Thoracic aorta (tissue), 2 donors: ENCODE measurements at regions not wholly inside any gene's neighbourhood (a gene's known extent, or its start where the extent isn't known, plus 50 kb on each side); places are given as distances from the start of the nearest gene placed in this dataset.

Source experiments
- ATAC-seq: fragments of 150-250 bp; one replicate; pipeline ENCODE4 v1.8.0; 2017; ENCODE audit warnings: low read depth; ENCODE audit not compliant: insufficient number of reproducible peaks, low FRiP score
- DNase-seq: peaks from one replicate; pipeline ENCODE4 v3.0.0-alpha.2; 2020; ENCODE audit warnings: low spot score
- H3K27ac ChIP-seq, 2 donors: fragments of 200-600 bp; sonication (generic); 1 replicate in 1 of 2; 2 replicates in 1 of 2; pipeline ENCODE4 v1.5.1; 2016; ENCODE audit warnings: mild to moderate bottlenecking in 2 of 2, moderate library complexity in 2 of 2
- H3K27me3 ChIP-seq: fragments of 200-600 bp; sonication (generic); replicated peaks from 2 replicates; pipeline ENCODE4 v1.6.0; 2016; ENCODE audit warnings: mild to moderate bottlenecking; ENCODE audit not compliant: insufficient read depth
- H3K36me3 ChIP-seq: fragments of 200-600 bp; sonication (generic); one replicate; pipeline ENCODE4 v1.5.1; 2016
- H3K4me1 ChIP-seq, 2 donors: fragments of 200-600 bp; sonication (generic); 1 replicate in 1 of 2; 2 replicates in 1 of 2; pipeline versions ENCODE4 v1.5.1 to v1.6.0; 2016; ENCODE audit warnings: low read depth in 2 of 2, mild to moderate bottlenecking in 1 of 2; ENCODE audit not compliant: control insufficient read depth in 1 of 2
- H3K4me3 ChIP-seq: fragments of 200-600 bp; sonication (generic); 2 replicates; pipeline ENCODE4 v1.5.1; 2016; ENCODE audit warnings: mild to moderate bottlenecking
- H3K9me3 ChIP-seq: fragments of 200-600 bp; sonication (generic); 2 replicates; pipeline ENCODE4 v1.5.1; 2016
- CTCF ChIP-seq: fragments of 200-600 bp; sonication (generic); IDR thresholded peaks from one replicate; pipeline ENCODE4 v1.5.1; 2019; ENCODE audit warnings: antibody characterized with exemption

- no peak overlapping the region for H3K27ac ChIP-seq
- no peak overlapping the region for H3K4me3 ChIP-seq
- H3K9me3 ChIP-seq = no peaks in the 10 kb centered on the region
- TF ChIP-seq CTCF = no peak
- H3K4me1 ChIP-seq = no peaks in the 10 kb centered on the region
- ATAC-seq = no peak
- no peaks in the 10 kb centered on the region for H3K27me3 ChIP-seq
- no peak for DNase-seq
- H3K36me3 ChIP-seq = no peaks in the 10 kb centered on the region
Measured at GRCh38 chr4:111778543-111778942, 366.7 kb upstream of the FAM241A start.

- DNase-seq = no peak
- Histone ChIP-seq H3K4me1 (no peaks in the 10 kb centered on the region), H3K9me3 (no peaks in the 10 kb centered on the region), H3K4me3 (no peak overlapping the region), H3K27me3 (no peaks in the 10 kb centered on the region), H3K36me3 (no peaks in the 10 kb centered on the region), H3K27ac (no peak overlapping the region)
- no peak for TF ChIP-seq CTCF
- ATAC-seq = no peak
Measured at GRCh38 chr4:111780965-111781364, 364.3 kb upstream of the FAM241A start.

GRCh38 chr4:111781611-111782010 is 363.6 kb upstream of the FAM241A start:
- DNase-seq (no peak), ATAC-seq (no peak)
- no peaks in the 10 kb centered on the region for H3K9me3 ChIP-seq
- no peaks in the 10 kb centered on the region for H3K27me3 ChIP-seq
- no peaks in the 10 kb centered on the region for H3K4me1 ChIP-seq
- no peaks in the 10 kb centered on the region for H3K36me3 ChIP-seq
- no peak overlapping the region for H3K27ac ChIP-seq
- no peak overlapping the region for H3K4me3 ChIP-seq
- no peak for TF ChIP-seq CTCF

GRCh38 chr4:111788099-111788498 is 357.2 kb upstream of the FAM241A start:
- Histone ChIP-seq H3K9me3 (no peaks in the 10 kb centered on the region), H3K36me3 (no peaks in the 10 kb centered on the region), H3K4me1 (no peaks in the 10 kb centered on the region), H3K4me3 (no peak overlapping the region), H3K27ac (no peak overlapping the region), H3K27me3 (no peaks in the 10 kb centered on the region)
- DNase-seq (no peak), ATAC-seq (no peak)
- no peak for TF ChIP-seq CTCF

- Histone ChIP-seq H3K27me3 (no peaks in the 10 kb centered on the region), H3K4me3 (no peak overlapping the region), H3K9me3 (no peaks in the 10 kb centered on the region), H3K4me1 (no peaks in the 10 kb centered on the region), H3K36me3 (no peaks in the 10 kb centered on the region), H3K27ac (no peak overlapping the region)
- no peak for DNase-seq
- TF ChIP-seq CTCF = no peak
- ATAC-seq = no peak
Measured at GRCh38 chr4:111789901-111790640, 355.2 kb upstream of the FAM241A start.
